H1 (cell line): ENCODE measurements at regions not wholly inside any gene's neighbourhood (a gene's known extent, or its start where the extent isn't known, plus 50 kb on each side); places are given as distances from the start of the nearest gene placed in this dataset.

Experiments used
- SIRT6 ChIP-seq: IDR thresholded peaks from one replicate; pipeline ENCODE4 v1.7.1; 2012; ENCODE audit warnings: low read length, inconsistent platforms
- TF ChIP-seq, protein P1 (sequence below): IDR thresholded peaks from 2 replicates; pipeline ENCODE4 v1.6.1; 2011; ENCODE audit warnings: low read length, improper control_type of control experiment

- TF ChIP-seq, protein P1, sequence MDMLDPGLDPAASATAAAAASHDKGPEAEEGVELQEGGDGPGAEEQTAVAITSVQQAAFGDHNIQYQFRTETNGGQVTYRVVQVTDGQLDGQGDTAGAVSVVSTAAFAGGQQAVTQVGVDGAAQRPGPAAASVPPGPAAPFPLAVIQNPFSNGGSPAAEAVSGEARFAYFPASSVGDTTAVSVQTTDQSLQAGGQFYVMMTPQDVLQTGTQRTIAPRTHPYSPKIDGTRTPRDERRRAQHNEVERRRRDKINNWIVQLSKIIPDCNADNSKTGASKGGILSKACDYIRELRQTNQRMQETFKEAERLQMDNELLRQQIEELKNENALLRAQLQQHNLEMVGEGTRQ, result no peak
- no peak for TF ChIP-seq SIRT6
- TF ChIP-seq, all 59 proteins: peak for 0
These were observed 260.3 kb downstream of the BCAT1 start (continued) for GRCh38 chr12:24688601-24689000.
